GM21576 (cell line): ENCODE measurements at regions not wholly inside any gene's neighbourhood (a gene's known extent, or its start where the extent isn't known, plus 50 kb on each side); places are given as distances from the start of the nearest gene placed in this dataset.

Experiments used
- ATAC-seq: cut with Tn5 transposase; IDR thresholded peaks from one replicate; pipeline ENCODE4 v1.9.1; 2021; ENCODE audit warnings: mild to moderate bottlenecking, moderate library complexity; ENCODE audit not compliant: unreplicated experiment

GRCh38 chr13:54836273-54836672 lies 1807.7 kb downstream of the OLFM4 start:
- no peak for ATAC-seq

- no peak for ATAC-seq
Measured at GRCh38 chr13:54841682-54842081, 1813.1 kb downstream of the OLFM4 start.

GRCh38 chr13:54845351-54845965 lies 1816.8 kb downstream of the OLFM4 start:
- no peak for ATAC-seq

- no peak for ATAC-seq
Measured at GRCh38 chr13:54852831-54853230, 1824.2 kb downstream of the OLFM4 start.

GRCh38 chr13:54859827-54860226 lies 1831.2 kb downstream of the OLFM4 start:
- ATAC-seq = no peak

- no peak for ATAC-seq
Measured at GRCh38 chr13:54875111-54875510, 1846.5 kb downstream of the OLFM4 start.

- ATAC-seq = no peak
Measured at GRCh38 chr13:54879036-54879435, 1850.4 kb downstream of the OLFM4 start.

- no peak for ATAC-seq
Measured at GRCh38 chr13:54884682-54885081, 1856.1 kb downstream of the OLFM4 start.

- no peak for ATAC-seq
Measured at GRCh38 chr13:54890976-54891375, 1862.4 kb downstream of the OLFM4 start.

- no peak for ATAC-seq
Measured at GRCh38 chr13:54901316-54901715, 1872.7 kb downstream of the OLFM4 start.

GRCh38 chr13:54912367-54912766 lies 1883.8 kb downstream of the OLFM4 start:
- ATAC-seq = no peak

- no peak for ATAC-seq
Measured at GRCh38 chr13:54913668-54914067, 1885.1 kb downstream of the OLFM4 start.

- no peak for ATAC-seq
Measured at GRCh38 chr13:54927538-54927937, 1898.9 kb downstream of the OLFM4 start.

GRCh38 chr13:54928071-54928470 lies 1899.5 kb downstream of the OLFM4 start:
- ATAC-seq = no peak

GRCh38 chr13:54934121-54934520 lies 1905.5 kb downstream of the OLFM4 start:
- ATAC-seq = no peak

- ATAC-seq = no peak
Measured at GRCh38 chr13:54945973-54946372, 1917.4 kb downstream of the OLFM4 start.

GRCh38 chr13:54949735-54950134 lies 1921.1 kb downstream of the OLFM4 start:
- no peak for ATAC-seq

GRCh38 chr13:54950546-54950945 lies 1921.9 kb downstream of the OLFM4 start:
- no peak for ATAC-seq

GRCh38 chr13:54953786-54954185 lies 1925.2 kb downstream of the OLFM4 start:
- ATAC-seq = no peak

GRCh38 chr13:54958781-54959180 lies 1930.2 kb downstream of the OLFM4 start:
- ATAC-seq = no peak

GRCh38 chr13:54965881-54966280 lies 1937.3 kb downstream of the OLFM4 start:
- ATAC-seq = no peak

GRCh38 chr13:54972838-54973237 lies 1944.2 kb downstream of the OLFM4 start:
- no peak for ATAC-seq

- ATAC-seq = no peak
Measured at GRCh38 chr13:54975676-54976075, 1947.1 kb downstream of the OLFM4 start.
